ENCODE measurements at regions not wholly inside any gene's neighbourhood (a gene's known extent, or its start where the extent isn't known, plus 50 kb on each side); places are given as distances from the start of the nearest gene placed in this dataset.

DNA sequence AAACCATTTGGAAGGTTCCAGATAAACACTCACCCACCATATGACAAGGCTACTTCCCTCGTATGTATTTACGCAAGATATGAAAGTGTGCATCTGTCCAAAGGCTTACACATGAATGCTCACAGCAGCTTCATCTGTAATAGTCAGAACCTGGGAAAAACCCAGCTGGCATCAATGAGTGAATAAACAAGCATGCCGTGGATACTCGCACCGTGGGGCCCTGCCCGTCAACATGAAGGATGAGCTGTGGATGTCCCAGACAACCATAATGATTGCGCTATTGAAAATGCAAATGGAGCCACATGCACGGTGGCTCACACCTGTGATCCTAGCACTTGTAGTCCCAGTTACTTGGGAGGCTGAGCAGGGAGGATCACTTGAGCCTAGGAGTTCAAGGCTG lies 60.6 kb upstream of the FCN1 start:
- Histone ChIP-seq H3K27ac (ENCODE audit: extremely low read depth, low read depth, low read length) (no peak overlapping the region), H3K36me3 (ENCODE audit: control insufficient read depth in 2 of 2, insufficient read depth in 1 of 2, low read length in 2 of 2) (no peaks in the 10 kb centered on the region), H3K4me3 (ENCODE audit: low read depth, low read length) (no peak overlapping the region), H3K9me3 (ENCODE audit: control insufficient read depth, insufficient read depth, low read depth, low read length) (no peaks in the 10 kb centered on the region), H3K4me1 (ENCODE audit: control insufficient read depth, insufficient read depth, low read length) (no peaks in the 10 kb centered on the region)
- ChIA-PET POLR2A (no interaction called here), CTCF (interaction anchor here (0.6 kb wide), 1 partner anchor 343 kb away, joined by 3 read pairs; no protein-coding TSS in a partner anchor)
- no peak for TF ChIP-seq ZNF433 (tag by site-specific recombination; IDR thresholded peaks at IDR 0.05; ENCODE audit: low read depth)
- no peak for TF ChIP-seq ZNF626 (tag by site-specific recombination; IDR thresholded peaks at IDR 0.05)
- TF ChIP-seq, protein P1, sequence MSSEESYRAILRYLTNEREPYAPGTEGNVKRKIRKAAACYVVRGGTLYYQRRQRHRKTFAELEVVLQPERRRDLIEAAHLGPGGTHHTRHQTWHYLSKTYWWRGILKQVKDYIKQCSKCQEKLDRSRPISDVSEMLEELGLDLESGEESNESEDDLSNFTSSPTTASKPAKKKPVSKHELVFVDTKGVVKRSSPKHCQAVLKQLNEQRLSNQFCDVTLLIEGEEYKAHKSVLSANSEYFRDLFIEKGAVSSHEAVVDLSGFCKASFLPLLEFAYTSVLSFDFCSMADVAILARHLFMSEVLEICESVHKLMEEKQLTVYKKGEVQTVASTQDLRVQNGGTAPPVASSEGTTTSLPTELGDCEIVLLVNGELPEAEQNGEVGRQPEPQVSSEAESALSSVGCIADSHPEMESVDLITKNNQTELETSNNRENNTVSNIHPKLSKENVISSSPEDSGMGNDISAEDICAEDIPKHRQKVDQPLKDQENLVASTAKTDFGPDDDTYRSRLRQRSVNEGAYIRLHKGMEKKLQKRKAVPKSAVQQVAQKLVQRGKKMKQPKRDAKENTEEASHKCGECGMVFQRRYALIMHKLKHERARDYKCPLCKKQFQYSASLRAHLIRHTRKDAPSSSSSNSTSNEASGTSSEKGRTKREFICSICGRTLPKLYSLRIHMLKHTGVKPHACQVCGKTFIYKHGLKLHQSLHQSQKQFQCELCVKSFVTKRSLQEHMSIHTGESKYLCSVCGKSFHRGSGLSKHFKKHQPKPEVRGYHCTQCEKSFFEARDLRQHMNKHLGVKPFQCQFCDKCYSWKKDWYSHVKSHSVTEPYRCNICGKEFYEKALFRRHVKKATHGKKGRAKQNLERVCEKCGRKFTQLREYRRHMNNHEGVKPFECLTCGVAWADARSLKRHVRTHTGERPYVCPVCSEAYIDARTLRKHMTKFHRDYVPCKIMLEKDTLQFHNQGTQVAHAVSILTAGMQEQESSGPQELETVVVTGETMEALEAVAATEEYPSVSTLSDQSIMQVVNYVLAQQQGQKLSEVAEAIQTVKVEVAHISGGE (tag by site-specific recombination; conservative IDR thresholded peaks at IDR 0.05; ENCODE audit: low read depth): no peak
- no peak for TF ChIP-seq ZFP37 (tag by site-specific recombination; IDR thresholded peaks at IDR 0.05)
- no peak for TF ChIP-seq ZBTB21 (tag by site-specific recombination; IDR thresholded peaks at IDR 0.05)
- no peak for TF ChIP-seq ZEB2 (tag by site-specific recombination; IDR thresholded peaks at IDR 0.05)
- TF ChIP-seq, protein P2, sequence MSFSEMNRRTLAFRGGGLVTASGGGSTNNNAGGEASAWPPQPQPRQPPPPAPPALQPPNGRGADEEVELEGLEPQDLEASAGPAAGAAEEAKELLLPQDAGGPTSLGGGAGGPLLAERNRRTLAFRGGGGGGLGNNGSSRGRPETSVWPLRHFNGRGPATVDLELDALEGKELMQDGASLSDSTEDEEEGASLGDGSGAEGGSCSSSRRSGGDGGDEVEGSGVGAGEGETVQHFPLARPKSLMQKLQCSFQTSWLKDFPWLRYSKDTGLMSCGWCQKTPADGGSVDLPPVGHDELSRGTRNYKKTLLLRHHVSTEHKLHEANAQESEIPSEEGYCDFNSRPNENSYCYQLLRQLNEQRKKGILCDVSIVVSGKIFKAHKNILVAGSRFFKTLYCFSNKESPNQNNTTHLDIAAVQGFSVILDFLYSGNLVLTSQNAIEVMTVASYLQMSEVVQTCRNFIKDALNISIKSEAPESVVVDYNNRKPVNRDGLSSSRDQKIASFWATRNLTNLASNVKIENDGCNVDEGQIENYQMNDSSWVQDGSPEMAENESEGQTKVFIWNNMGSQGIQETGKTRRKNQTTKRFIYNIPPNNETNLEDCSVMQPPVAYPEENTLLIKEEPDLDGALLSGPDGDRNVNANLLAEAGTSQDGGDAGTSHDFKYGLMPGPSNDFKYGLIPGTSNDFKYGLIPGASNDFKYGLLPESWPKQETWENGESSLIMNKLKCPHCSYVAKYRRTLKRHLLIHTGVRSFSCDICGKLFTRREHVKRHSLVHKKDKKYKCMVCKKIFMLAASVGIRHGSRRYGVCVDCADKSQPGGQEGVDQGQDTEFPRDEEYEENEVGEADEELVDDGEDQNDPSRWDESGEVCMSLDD (tag by site-specific recombination; IDR thresholded peaks at IDR 0.05): no peak
- TF ChIP-seq ZNF658 (tag by site-specific recombination; IDR thresholded peaks at IDR 0.05): no peak
- TF ChIP-seq HOXA7 (CRISPR knock-in tag; IDR thresholded peaks at IDR 0.05; ENCODE audit: borderline replicate concordance): no peak
- no peak for TF ChIP-seq ZNF138 (tag by site-specific recombination; IDR thresholded peaks at IDR 0.05; ENCODE audit: borderline replicate concordance)
- TF ChIP-seq MEIS1 (CRISPR knock-in tag; IDR thresholded peaks at IDR 0.05; ENCODE audit: borderline replicate concordance): no peak
- TF ChIP-seq ZFP69B (tag by site-specific recombination; IDR thresholded peaks at IDR 0.05): no peak
- no peak for TF ChIP-seq ZNF292 (tag by site-specific recombination; IDR thresholded peaks at IDR 0.05; ENCODE audit: borderline replicate concordance, low read depth)
- TF ChIP-seq ZSCAN30 (tag by site-specific recombination; IDR thresholded peaks at IDR 0.05): no peak
- TF ChIP-seq KLF16 (tag by site-specific recombination; IDR thresholded peaks at IDR 0.05): no peak
- TF ChIP-seq ZNF169 (tag by site-specific recombination; IDR thresholded peaks at IDR 0.05): no peak
- no peak for TF ChIP-seq ZNF596 (tag by site-specific recombination; IDR thresholded peaks at IDR 0.05)

DNA sequence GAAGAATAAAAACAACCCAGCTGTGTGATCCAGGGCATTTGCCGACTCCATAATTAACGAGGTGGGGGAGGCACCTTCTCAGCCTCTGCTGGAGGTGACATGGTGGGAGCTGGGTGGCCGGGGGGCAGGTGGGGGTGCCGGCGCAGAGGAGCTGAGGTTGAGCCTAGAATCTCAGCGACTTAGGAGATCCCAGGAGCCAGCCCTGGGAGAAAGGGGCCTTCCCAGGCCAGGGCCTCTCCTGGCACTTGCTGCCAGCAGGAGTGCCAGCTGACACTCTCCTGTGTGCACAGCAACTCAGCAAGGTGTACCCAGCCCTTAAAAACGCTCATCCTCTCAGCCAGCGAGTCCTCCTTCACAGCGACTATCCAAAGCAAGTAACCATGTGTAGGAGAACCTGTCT lies 62.8 kb upstream of the FCN1 start:
- ChIA-PET POLR2A (no interaction called here), CTCF (interaction anchor here (0.7 kb wide), 1 partner anchor 169 kb away, joined by 3 read pairs; no protein-coding TSS in a partner anchor)
- Histone ChIP-seq H3K4me3 (ENCODE audit: low read depth, low read length) (no peak overlapping the region), H3K4me1 (ENCODE audit: control insufficient read depth, insufficient read depth, low read length) (no peaks in the 10 kb centered on the region), H3K9me3 (ENCODE audit: control insufficient read depth, insufficient read depth, low read depth, low read length) (no peaks in the 10 kb centered on the region), H3K27ac (ENCODE audit: extremely low read depth, low read depth, low read length) (no peak overlapping the region), H3K36me3 (ENCODE audit: control insufficient read depth in 2 of 2, insufficient read depth in 1 of 2, low read length in 2 of 2) (no peaks in the 10 kb centered on the region)
- no peak for TF ChIP-seq ZEB2 (tag by site-specific recombination; IDR thresholded peaks at IDR 0.05)
- TF ChIP-seq ZNF138 (tag by site-specific recombination; IDR thresholded peaks at IDR 0.05; ENCODE audit: borderline replicate concordance): no peak
- TF ChIP-seq OSR2 (tag by site-specific recombination; IDR thresholded peaks at IDR 0.05): no peak
- TF ChIP-seq ZNF621 (tag by site-specific recombination; IDR thresholded peaks at IDR 0.05): no peak
- no peak for TF ChIP-seq ZNF19 (tag by site-specific recombination; IDR thresholded peaks at IDR 0.05; ENCODE audit: low read depth)
- no peak for TF ChIP-seq ZNF394 (tag by site-specific recombination; IDR thresholded peaks at IDR 0.05; ENCODE audit: borderline replicate concordance)
- TF ChIP-seq ZNF501 (tag by site-specific recombination; IDR thresholded peaks at IDR 0.05): no peak
- TF ChIP-seq, protein P3, sequence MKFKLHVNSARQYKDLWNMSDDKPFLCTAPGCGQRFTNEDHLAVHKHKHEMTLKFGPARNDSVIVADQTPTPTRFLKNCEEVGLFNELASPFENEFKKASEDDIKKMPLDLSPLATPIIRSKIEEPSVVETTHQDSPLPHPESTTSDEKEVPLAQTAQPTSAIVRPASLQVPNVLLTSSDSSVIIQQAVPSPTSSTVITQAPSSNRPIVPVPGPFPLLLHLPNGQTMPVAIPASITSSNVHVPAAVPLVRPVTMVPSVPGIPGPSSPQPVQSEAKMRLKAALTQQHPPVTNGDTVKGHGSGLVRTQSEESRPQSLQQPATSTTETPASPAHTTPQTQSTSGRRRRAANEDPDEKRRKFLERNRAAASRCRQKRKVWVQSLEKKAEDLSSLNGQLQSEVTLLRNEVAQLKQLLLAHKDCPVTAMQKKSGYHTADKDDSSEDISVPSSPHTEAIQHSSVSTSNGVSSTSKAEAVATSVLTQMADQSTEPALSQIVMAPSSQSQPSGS (tag by site-specific recombination; IDR thresholded peaks at IDR 0.05; ENCODE audit: low read depth): no peak
- TF ChIP-seq ZBTB8A (tag by site-specific recombination; IDR thresholded peaks at IDR 0.05): no peak
- no peak for TF ChIP-seq ZNF555 (tag by site-specific recombination; conservative IDR thresholded peaks at IDR 0.05)
- no peak for TF ChIP-seq GLI4 (tag by site-specific recombination; IDR thresholded peaks at IDR 0.05)
- no peak for TF ChIP-seq ZNF248 (tag by site-specific recombination; IDR thresholded peaks at IDR 0.05)
- TF ChIP-seq ZNF391 (tag by site-specific recombination; IDR thresholded peaks at IDR 0.05; ENCODE audit: borderline replicate concordance, low read depth): no peak

Measured in HEK293 (cell line).